Stomach (tissue), 4 donors: ENCODE measurements at regions not wholly inside any gene's neighbourhood (a gene's known extent, or its start where the extent isn't known, plus 50 kb on each side); places are given as distances from the start of the nearest gene placed in this dataset.

Source experiments
- CTCF ChIP-seq, 7 experiments: fragments of 450-650 bp in 4 of 7; fragments of 200-600 bp in 3 of 7; sonication (generic) in 3 of 7; IDR thresholded peaks; one replicate each; pipeline ENCODE4 v1.5.1; 2016 to 2019; ENCODE audit warnings: antibody characterized with exemption in 7 of 7, control low read depth in 2 of 7, mild to moderate bottlenecking in 1 of 7
- EP300 ChIP-seq: sonication (generic); formaldehyde crosslinking; IDR thresholded peaks from one replicate; pipeline ENCODE4 v1.6.1; 2017; ENCODE audit warnings: antibody characterized with exemption

DNA sequence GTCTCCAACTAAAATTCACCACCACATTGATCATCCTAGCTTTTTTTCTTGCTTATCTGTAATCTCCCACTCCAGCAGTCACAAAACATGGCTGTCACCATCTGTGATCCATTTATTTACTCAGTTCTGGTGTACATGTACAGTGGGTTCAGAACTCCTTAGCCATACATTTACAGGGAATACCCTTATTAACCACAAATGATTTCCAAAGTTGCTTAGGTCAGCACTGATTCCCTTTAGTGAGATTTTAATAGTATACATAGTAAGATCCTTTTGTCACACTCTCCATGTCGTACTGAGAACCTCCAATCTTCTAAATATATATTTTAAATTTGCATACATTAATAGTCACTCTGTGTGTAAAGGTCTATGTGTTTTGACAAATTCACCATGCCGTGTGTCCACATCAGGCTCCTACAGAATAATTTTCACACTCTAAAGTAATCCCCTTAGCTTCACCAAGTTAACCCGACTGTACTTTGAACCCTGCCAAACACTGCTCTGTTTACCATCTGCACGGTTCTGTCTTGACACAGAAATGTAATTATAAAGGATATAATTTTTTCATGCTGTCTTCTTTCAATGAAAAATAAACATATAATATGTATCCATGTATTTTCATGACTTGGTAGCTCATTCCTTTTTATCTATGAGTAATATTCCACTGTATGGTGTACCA, 473.6 kb upstream of the ZP4 start:
- TF ChIP-seq CTCF (IDR thresholded peaks at IDR 0.05) (no peak), EP300 (no peak)
